ENCODE measurements at regions not wholly inside any gene's neighbourhood (a gene's known extent, or its start where the extent isn't known, plus 50 kb on each side); places are given as distances from the start of the nearest gene placed in this dataset.
A peak's percentile ranks its signal among the peaks of the same experiment; 100 is the strongest.

DNA sequence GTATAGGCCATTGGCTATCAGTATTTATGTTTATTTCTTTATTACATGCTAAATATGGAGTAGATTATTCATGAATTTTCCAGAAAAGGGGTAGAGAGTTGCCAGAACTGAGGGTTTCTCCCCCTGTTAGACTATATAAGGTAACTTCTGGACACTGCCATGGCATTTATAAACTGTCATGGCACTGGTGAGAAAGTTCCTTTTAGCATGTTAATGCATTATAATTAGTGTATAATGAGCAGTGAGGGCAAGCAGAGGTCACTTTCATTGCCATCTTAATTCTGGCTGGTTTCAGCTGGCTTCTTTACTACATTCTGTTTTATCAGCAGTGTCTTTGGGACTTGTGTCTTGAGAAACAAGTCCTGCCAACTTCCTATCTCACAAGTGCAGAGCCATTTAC, 220.0 kb upstream of the CNR1 start:
- no peak for TF ChIP-seq CTCF (IDR thresholded peaks at IDR 0.05; ENCODE audit: partially characterized antibody, unreplicated experiment)
- Mint-ChIP-seq H3K27ac (ENCODE audit: unreplicated experiment) (no peak overlapping the region), H3K4me1 (ENCODE audit: low read depth, unreplicated experiment) (peaks cover 4% of the 10 kb centered on the region), H3K36me3 (ENCODE audit: unreplicated experiment) (no peaks in the 10 kb centered on the region), H3K4me3 (ENCODE audit: unreplicated experiment) (no peak overlapping the region), H3K27me3 (ENCODE audit: unreplicated experiment) (peaks cover 3% of the 10 kb centered on the region), H3K9me3 (ENCODE audit: unreplicated experiment) (no peaks in the 10 kb centered on the region)
- DNase-seq = no peak

GRCh38 chr6:88383183-88383582, 217.0 kb upstream of the CNR1 start:
- H3K27ac Mint-ChIP-seq (ENCODE audit: unreplicated experiment) = no peak overlapping the region
- TF ChIP-seq CTCF (IDR thresholded peaks at IDR 0.05; ENCODE audit: partially characterized antibody, unreplicated experiment) = no peak
- peaks cover 7% of the 10 kb centered on the region for H3K4me1 Mint-ChIP-seq (ENCODE audit: low read depth, unreplicated experiment)
- no peaks in the 10 kb centered on the region for H3K36me3 Mint-ChIP-seq (ENCODE audit: unreplicated experiment)
- H3K9me3 Mint-ChIP-seq (ENCODE audit: unreplicated experiment) = no peaks in the 10 kb centered on the region
- no peak for DNase-seq
- H3K4me3 Mint-ChIP-seq (ENCODE audit: unreplicated experiment) = no peak overlapping the region
- H3K27me3 Mint-ChIP-seq (ENCODE audit: unreplicated experiment) = peaks cover 3% of the 10 kb centered on the region

DNA sequence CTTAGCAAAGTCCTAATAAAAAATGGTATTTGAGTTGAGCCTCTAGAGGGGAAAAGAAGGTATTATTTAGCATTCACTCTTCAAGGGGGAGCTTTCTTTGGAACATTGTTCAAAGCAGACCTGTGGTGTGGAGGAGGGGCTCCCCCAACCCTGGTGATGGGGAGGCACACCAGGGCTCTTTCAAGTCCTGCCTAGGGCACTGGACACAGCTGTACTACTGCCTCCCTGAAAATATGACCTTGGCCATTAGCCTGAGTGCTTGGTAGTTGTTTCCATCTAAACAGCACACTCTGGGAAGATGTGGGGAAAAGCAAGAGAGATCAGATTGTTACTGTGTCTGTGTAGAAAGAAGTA, 215.1 kb upstream of the CNR1 start:
- Mint-ChIP-seq H3K27me3 (ENCODE audit: unreplicated experiment) (peaks cover 3% of the 10 kb centered on the region), H3K9me3 (ENCODE audit: unreplicated experiment) (no peaks in the 10 kb centered on the region), H3K4me3 (ENCODE audit: unreplicated experiment) (peak overlapping the region; percentile 4), H3K36me3 (ENCODE audit: unreplicated experiment) (no peaks in the 10 kb centered on the region), H3K27ac (ENCODE audit: unreplicated experiment) (peak overlapping the region; percentile 59), H3K4me1 (ENCODE audit: low read depth, unreplicated experiment) (peaks cover 8% of the 10 kb centered on the region)
- no peak for TF ChIP-seq CTCF (IDR thresholded peaks at IDR 0.05; ENCODE audit: partially characterized antibody, unreplicated experiment)
- DNase-seq = no peak

- no peaks in the 10 kb centered on the region for H3K9me3 Mint-ChIP-seq (ENCODE audit: unreplicated experiment)
- TF ChIP-seq CTCF (IDR thresholded peaks at IDR 0.05; ENCODE audit: partially characterized antibody, unreplicated experiment) = no peak
- peak overlapping the region; percentile 59 for H3K27ac Mint-ChIP-seq (ENCODE audit: unreplicated experiment)
- no peaks in the 10 kb centered on the region for H3K36me3 Mint-ChIP-seq (ENCODE audit: unreplicated experiment)
- peaks cover 8% of the 10 kb centered on the region for H3K4me1 Mint-ChIP-seq (ENCODE audit: low read depth, unreplicated experiment)
- peak overlapping the region; percentile 4 for H3K4me3 Mint-ChIP-seq (ENCODE audit: unreplicated experiment)
- DNase-seq = no peak
- H3K27me3 Mint-ChIP-seq (ENCODE audit: unreplicated experiment) = peaks cover 3% of the 10 kb centered on the region
These were observed 214.6 kb upstream of the CNR1 start for GRCh38 chr6:88380618-88381288.

- H3K4me1 Mint-ChIP-seq (ENCODE audit: low read depth, unreplicated experiment) = peaks cover 11% of the 10 kb centered on the region
- no peaks in the 10 kb centered on the region for H3K9me3 Mint-ChIP-seq (ENCODE audit: unreplicated experiment)
- DNase-seq = no peak
- TF ChIP-seq CTCF (IDR thresholded peaks at IDR 0.05; ENCODE audit: partially characterized antibody, unreplicated experiment) = no peak
- no peak overlapping the region for H3K27ac Mint-ChIP-seq (ENCODE audit: unreplicated experiment)
- no peaks in the 10 kb centered on the region for H3K36me3 Mint-ChIP-seq (ENCODE audit: unreplicated experiment)
- H3K27me3 Mint-ChIP-seq (ENCODE audit: unreplicated experiment) = peaks cover 3% of the 10 kb centered on the region
- no peak overlapping the region for H3K4me3 Mint-ChIP-seq (ENCODE audit: unreplicated experiment)
These were observed 213.9 kb upstream of the CNR1 start for GRCh38 chr6:88380083-88380482.

Data from glutamatergic neuron (in vitro differentiated cells).